ENCODE measurements at regions not wholly inside any gene's neighbourhood (a gene's known extent, or its start where the extent isn't known, plus 50 kb on each side); places are given as distances from the start of the nearest gene placed in this dataset.
A peak's percentile ranks its signal among the peaks of the same experiment; 100 is the strongest.

DNA sequence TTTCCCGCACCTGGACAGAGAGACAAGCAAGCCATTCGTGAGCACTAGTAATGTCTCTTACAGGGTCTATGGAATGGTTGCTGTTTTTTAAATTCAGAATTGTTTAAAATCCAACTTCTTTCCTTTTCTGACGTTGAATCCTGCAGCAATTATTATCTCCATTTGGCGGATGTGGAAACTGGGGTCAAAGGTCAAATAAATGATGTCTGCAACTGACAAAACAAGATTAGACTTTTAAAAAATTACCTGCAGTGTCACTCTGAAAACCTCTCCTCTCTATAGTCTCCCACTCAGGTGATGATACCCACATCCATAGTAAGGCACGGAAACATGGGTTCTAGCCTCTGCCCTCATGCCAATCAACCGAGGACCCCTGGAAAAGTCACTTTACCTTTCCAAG, 142.7 kb upstream of the SMIM23 start:
- Histone ChIP-seq H4K8ac (ENCODE audit: low read depth, low read length) (no peak overlapping the region), H4K91ac (ENCODE audit: low read depth, low read length) (no peak overlapping the region), H3K9me3 (ENCODE audit: insufficient read depth, low read depth, low read length) (no peaks in the 10 kb centered on the region), H3K79me2 (ENCODE audit: control insufficient read depth, insufficient read depth, low read length, poor library complexity) (no peaks in the 10 kb centered on the region), H2AK5ac (ENCODE audit: low read length) (no peak overlapping the region), H3K27ac (ENCODE audit: low read depth, low read length) (no peak overlapping the region), H3K79me1 (ENCODE audit: low read length) (no peaks in the 10 kb centered on the region), H3K36me3 (ENCODE audit: control insufficient read depth in 1 of 2, insufficient read depth in 2 of 2, low read length in 2 of 2) (no peaks in the 10 kb centered on the region), H3K4me2 (ENCODE audit: low read length) (no peak overlapping the region), H3K23ac (ENCODE audit: low read length) (no peak overlapping the region), H3K9ac (ENCODE audit: low read length) (no peak overlapping the region), H3K18ac (ENCODE audit: low read length) (no peak overlapping the region), H3K4me3 (ENCODE audit: low read depth, low read length) (no peak overlapping the region), H2AFZ (ENCODE audit: insufficient read depth, low read length, poor library complexity) (no peak overlapping the region), H3K4ac (ENCODE audit: low read depth, low read length) (no peak overlapping the region), H2BK5ac (ENCODE audit: low read depth, low read length, poor library complexity) (no peak overlapping the region), H3K4me1 (ENCODE audit: control insufficient read depth in 1 of 2, insufficient read depth in 2 of 2, low read length in 2 of 2) (peaks cover 0 to 7% of the 10 kb centered on the region in 2 experiments), H4K12ac (ENCODE audit: low read depth, low read length) (no peak overlapping the region), H3K27me3 (ENCODE audit: insufficient read depth, low read length) (no peaks in the 10 kb centered on the region), H2BK12ac (ENCODE audit: low read length) (no peak overlapping the region), H2BK120ac (ENCODE audit: insufficient read depth, low read length, poor library complexity) (no peak overlapping the region), H3K14ac (ENCODE audit: low read length) (no peak overlapping the region)
- no peak for DNase-seq
- no CpG with 5 or more reads among the region's 6 CpGs for WGBS (ENCODE audit: extremely low coverage, insufficient coverage, insufficient read length)

- no peaks in the 10 kb centered on the region for H3K79me1 ChIP-seq (ENCODE audit: low read length)
- H3K9me3 ChIP-seq (ENCODE audit: insufficient read depth, low read depth, low read length) = no peaks in the 10 kb centered on the region
- H3K36me3 ChIP-seq (ENCODE audit: control insufficient read depth in 1 of 2, insufficient read depth in 2 of 2, low read length in 2 of 2) = no peaks in the 10 kb centered on the region
- H3K79me2 ChIP-seq (ENCODE audit: control insufficient read depth, insufficient read depth, low read length, poor library complexity) = no peaks in the 10 kb centered on the region
- no CpG with 5 or more reads among the region's 10 CpGs for WGBS (ENCODE audit: extremely low coverage, insufficient coverage, insufficient read length)
- H3K9ac ChIP-seq (ENCODE audit: low read length) = no peak overlapping the region
- H3K14ac ChIP-seq (ENCODE audit: low read length) = no peak overlapping the region
- H3K27me3 ChIP-seq (ENCODE audit: insufficient read depth, low read length) = no peaks in the 10 kb centered on the region
- no peak overlapping the region for H3K4me3 ChIP-seq (ENCODE audit: low read depth, low read length)
- H3K23ac ChIP-seq (ENCODE audit: low read length) = no peak overlapping the region
- H2AK5ac ChIP-seq (ENCODE audit: low read length) = no peak overlapping the region
- H3K4ac ChIP-seq (ENCODE audit: low read depth, low read length) = no peak overlapping the region
- no peak overlapping the region for H3K27ac ChIP-seq (ENCODE audit: low read depth, low read length)
- no peak overlapping the region for H2AFZ ChIP-seq (ENCODE audit: insufficient read depth, low read length, poor library complexity)
- no peak overlapping the region for H2BK120ac ChIP-seq (ENCODE audit: insufficient read depth, low read length, poor library complexity)
- no peak overlapping the region for H4K8ac ChIP-seq (ENCODE audit: low read depth, low read length)
- H2BK12ac ChIP-seq (ENCODE audit: low read length) = no peak overlapping the region
- no peak overlapping the region for H3K18ac ChIP-seq (ENCODE audit: low read length)
- no peak for DNase-seq
- H3K4me1 ChIP-seq (ENCODE audit: control insufficient read depth in 1 of 2, insufficient read depth in 2 of 2, low read length in 2 of 2) = peaks cover 0 to 7% of the 10 kb centered on the region in 2 experiments
- H4K12ac ChIP-seq (ENCODE audit: low read depth, low read length) = no peak overlapping the region
- H4K91ac ChIP-seq (ENCODE audit: low read depth, low read length) = no peak overlapping the region
- H2BK5ac ChIP-seq (ENCODE audit: low read depth, low read length, poor library complexity) = no peak overlapping the region
- no peak overlapping the region for H3K4me2 ChIP-seq (ENCODE audit: low read length)
These were observed 141.1 kb upstream of the SMIM23 start for GRCh38 chr5:171644536-171644935.

- Histone ChIP-seq H2BK12ac (ENCODE audit: low read length) (no peak overlapping the region), H3K4ac (ENCODE audit: low read depth, low read length) (no peak overlapping the region), H2BK120ac (ENCODE audit: insufficient read depth, low read length, poor library complexity) (no peak overlapping the region), H3K9me3 (ENCODE audit: insufficient read depth, low read depth, low read length) (no peaks in the 10 kb centered on the region), H2AFZ (ENCODE audit: insufficient read depth, low read length, poor library complexity) (no peak overlapping the region), H3K4me1 (ENCODE audit: control insufficient read depth in 1 of 2, insufficient read depth in 2 of 2, low read length in 2 of 2) (peaks cover 0 to 7% of the 10 kb centered on the region in 2 experiments), H3K4me2 (ENCODE audit: low read length) (no peak overlapping the region), H3K9ac (ENCODE audit: low read length) (no peak overlapping the region), H2BK5ac (ENCODE audit: low read depth, low read length, poor library complexity) (no peak overlapping the region), H3K27ac (ENCODE audit: low read depth, low read length) (no peak overlapping the region), H3K27me3 (ENCODE audit: insufficient read depth, low read length) (no peaks in the 10 kb centered on the region), H3K18ac (ENCODE audit: low read length) (no peak overlapping the region), H3K79me1 (ENCODE audit: low read length) (no peaks in the 10 kb centered on the region), H2AK5ac (ENCODE audit: low read length) (no peak overlapping the region), H3K23ac (ENCODE audit: low read length) (no peak overlapping the region), H4K91ac (ENCODE audit: low read depth, low read length) (no peak overlapping the region), H3K14ac (ENCODE audit: low read length) (no peak overlapping the region), H4K8ac (ENCODE audit: low read depth, low read length) (no peak overlapping the region), H3K36me3 (ENCODE audit: control insufficient read depth in 1 of 2, insufficient read depth in 2 of 2, low read length in 2 of 2) (no peaks in the 10 kb centered on the region), H3K4me3 (ENCODE audit: low read depth, low read length) (no peak overlapping the region), H4K12ac (ENCODE audit: low read depth, low read length) (no peak overlapping the region), H3K79me2 (ENCODE audit: control insufficient read depth, insufficient read depth, low read length, poor library complexity) (no peaks in the 10 kb centered on the region)
- DNase-seq = no peak
- WGBS (ENCODE audit: extremely low coverage, insufficient coverage, insufficient read length) = no CpG with 5 or more reads among the region's 14 CpGs
These were observed 139.2 kb upstream of the SMIM23 start for GRCh38 chr5:171646102-171647042.

GRCh38 chr5:171647043-171647903, 138.3 kb upstream of the SMIM23 start:
- no peaks in the 10 kb centered on the region for H3K79me2 ChIP-seq (ENCODE audit: control insufficient read depth, insufficient read depth, low read length, poor library complexity)
- no peak overlapping the region for H3K18ac ChIP-seq (ENCODE audit: low read length)
- H3K9me3 ChIP-seq (ENCODE audit: insufficient read depth, low read depth, low read length) = no peaks in the 10 kb centered on the region
- H4K12ac ChIP-seq (ENCODE audit: low read depth, low read length) = no peak overlapping the region
- H3K36me3 ChIP-seq (ENCODE audit: control insufficient read depth in 1 of 2, insufficient read depth in 2 of 2, low read length in 2 of 2) = no peaks in the 10 kb centered on the region
- H3K79me1 ChIP-seq (ENCODE audit: low read length) = no peaks in the 10 kb centered on the region
- no peak overlapping the region for H3K4me2 ChIP-seq (ENCODE audit: low read length)
- H3K9ac ChIP-seq (ENCODE audit: low read length) = no peak overlapping the region
- peaks cover 0 to 7% of the 10 kb centered on the region in 2 experiments for H3K4me1 ChIP-seq (ENCODE audit: control insufficient read depth in 1 of 2, insufficient read depth in 2 of 2, low read length in 2 of 2)
- H3K4me3 ChIP-seq (ENCODE audit: low read depth, low read length) = no peak overlapping the region
- no peak overlapping the region for H3K23ac ChIP-seq (ENCODE audit: low read length)
- no peak overlapping the region for H2BK5ac ChIP-seq (ENCODE audit: low read depth, low read length, poor library complexity)
- no peak overlapping the region for H2BK120ac ChIP-seq (ENCODE audit: insufficient read depth, low read length, poor library complexity)
- H3K27ac ChIP-seq (ENCODE audit: low read depth, low read length) = no peak overlapping the region
- no CpG with 5 or more reads among the region's 15 CpGs for WGBS (ENCODE audit: extremely low coverage, insufficient coverage, insufficient read length)
- H2AK5ac ChIP-seq (ENCODE audit: low read length) = no peak overlapping the region
- no peak overlapping the region for H4K8ac ChIP-seq (ENCODE audit: low read depth, low read length)
- no peaks in the 10 kb centered on the region for H3K27me3 ChIP-seq (ENCODE audit: insufficient read depth, low read length)
- peak in 1 of 2 donors; percentile 27 for DNase-seq
- no peak overlapping the region for H4K91ac ChIP-seq (ENCODE audit: low read depth, low read length)
- H2AFZ ChIP-seq (ENCODE audit: insufficient read depth, low read length, poor library complexity) = no peak overlapping the region
- H2BK12ac ChIP-seq (ENCODE audit: low read length) = no peak overlapping the region
- H3K14ac ChIP-seq (ENCODE audit: low read length) = no peak overlapping the region
- no peak overlapping the region for H3K4ac ChIP-seq (ENCODE audit: low read depth, low read length)
